ENCODE measurements at regions not wholly inside any gene's neighbourhood (a gene's known extent, or its start where the extent isn't known, plus 50 kb on each side); places are given as distances from the start of the nearest gene placed in this dataset.

DNA sequence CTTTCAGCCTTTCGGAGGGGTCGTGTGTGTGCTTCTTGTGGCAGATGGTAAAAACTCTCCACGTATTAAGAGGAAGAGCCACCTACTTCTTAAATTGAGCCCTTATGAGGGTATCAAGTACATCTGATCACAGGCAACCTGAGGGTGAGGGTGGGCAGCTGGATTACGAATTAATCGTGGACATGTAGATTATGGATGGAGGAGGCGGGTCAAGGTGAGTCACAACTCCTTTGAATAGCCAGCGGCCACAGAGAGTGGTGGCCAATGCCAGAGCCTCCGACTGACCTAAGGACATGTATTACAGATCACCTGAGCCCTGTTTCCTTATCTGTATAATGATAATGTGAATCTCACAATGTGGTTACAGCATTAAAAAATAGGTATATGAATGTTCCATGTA lies 1083.9 kb downstream of the SORCS3 start:
- Histone ChIP-seq H2BK120ac (ENCODE audit: insufficient read depth, low read length, poor library complexity) (no peak overlapping the region), H2AK5ac (ENCODE audit: low read length) (no peak overlapping the region), H3K79me1 (ENCODE audit: low read length) (no peaks in the 10 kb centered on the region), H3K14ac (ENCODE audit: low read length) (no peak overlapping the region), H3K9ac (ENCODE audit: low read length) (peak overlapping the region; percentile 52), H3K23ac (ENCODE audit: low read length) (no peak overlapping the region), H3K79me2 (ENCODE audit: control insufficient read depth, insufficient read depth, low read length, poor library complexity) (no peaks in the 10 kb centered on the region), H4K91ac (ENCODE audit: low read depth, low read length) (no peak overlapping the region), H2AFZ (ENCODE audit: insufficient read depth, low read length, poor library complexity) (no peak overlapping the region), H3K4me3 (ENCODE audit: low read depth, low read length) (no peak overlapping the region), H3K27ac (ENCODE audit: low read depth, low read length) (no peak overlapping the region), H4K8ac (ENCODE audit: low read depth, low read length) (no peak overlapping the region), H3K4ac (ENCODE audit: low read depth, low read length) (no peak overlapping the region), H2BK12ac (ENCODE audit: low read length) (no peak overlapping the region), H3K36me3 (ENCODE audit: control insufficient read depth in 1 of 2, insufficient read depth in 2 of 2, low read length in 2 of 2) (no peaks in the 10 kb centered on the region), H3K9me3 (ENCODE audit: insufficient read depth, low read depth, low read length) (no peaks in the 10 kb centered on the region), H3K18ac (ENCODE audit: low read length) (no peak overlapping the region), H3K4me2 (ENCODE audit: low read length) (no peak overlapping the region), H4K12ac (ENCODE audit: low read depth, low read length) (no peak overlapping the region), H3K27me3 (ENCODE audit: insufficient read depth, low read length) (no peaks in the 10 kb centered on the region), H2BK5ac (ENCODE audit: low read depth, low read length, poor library complexity) (no peak overlapping the region), H3K4me1 (ENCODE audit: control insufficient read depth in 1 of 2, insufficient read depth in 2 of 2, low read length in 2 of 2) (no peaks in the 10 kb centered on the region)
- DNase-seq: no peak
- no CpG with 5 or more reads among the region's 8 CpGs for WGBS (ENCODE audit: extremely low coverage, insufficient coverage, insufficient read length)

DNA sequence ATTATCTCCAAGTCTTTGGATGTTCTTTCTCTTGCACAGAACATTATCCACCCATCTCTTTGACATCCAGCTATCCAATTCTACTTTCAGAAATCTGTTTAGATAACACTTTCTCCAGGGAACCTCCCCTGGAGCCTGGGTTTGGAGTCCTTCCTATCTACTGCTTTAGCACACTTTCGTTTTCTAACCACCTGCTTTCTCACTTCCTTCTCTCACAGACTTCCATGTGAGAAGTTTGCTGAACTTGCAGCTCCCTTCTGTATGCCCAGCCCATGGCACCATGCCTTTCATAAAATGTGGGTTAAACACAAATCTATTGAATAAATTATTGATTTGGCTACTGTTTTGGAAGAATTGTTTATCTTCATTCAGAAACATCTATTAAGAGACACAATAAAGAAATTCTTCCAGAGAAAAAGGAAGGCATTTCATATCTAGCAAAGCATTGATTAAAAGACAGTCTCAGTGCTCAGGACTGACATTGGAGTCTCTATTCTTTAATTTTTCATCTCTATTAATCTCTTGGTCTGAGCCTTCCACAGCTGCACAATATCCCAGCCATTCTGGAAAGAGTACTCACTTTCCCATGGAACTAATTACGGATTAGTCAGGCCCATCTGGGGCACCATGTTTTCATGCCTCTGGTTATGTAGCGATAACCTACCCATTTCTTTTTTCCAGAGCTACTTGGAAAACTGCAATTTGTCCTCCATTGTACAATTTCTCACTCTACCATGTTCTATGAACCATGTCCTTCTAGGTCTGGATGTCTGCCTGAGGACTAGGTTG lies 1077.3 kb downstream of the SORCS3 start:
- no CpG with 5 or more reads among the region's 3 CpGs for WGBS (ENCODE audit: extremely low coverage, insufficient coverage, insufficient read length)
- Histone ChIP-seq H3K36me3 (ENCODE audit: control insufficient read depth in 1 of 2, insufficient read depth in 2 of 2, low read length in 2 of 2) (no peaks in the 10 kb centered on the region), H2BK5ac (ENCODE audit: low read depth, low read length, poor library complexity) (no peak overlapping the region), H3K4me1 (ENCODE audit: control insufficient read depth in 1 of 2, insufficient read depth in 2 of 2, low read length in 2 of 2) (no peaks in the 10 kb centered on the region), H3K4me3 (ENCODE audit: low read depth, low read length) (no peak overlapping the region), H2AFZ (ENCODE audit: insufficient read depth, low read length, poor library complexity) (no peak overlapping the region), H2AK5ac (ENCODE audit: low read length) (no peak overlapping the region), H3K18ac (ENCODE audit: low read length) (no peak overlapping the region), H4K8ac (ENCODE audit: low read depth, low read length) (no peak overlapping the region), H3K4ac (ENCODE audit: low read depth, low read length) (no peak overlapping the region), H3K14ac (ENCODE audit: low read length) (no peak overlapping the region), H3K4me2 (ENCODE audit: low read length) (no peak overlapping the region), H4K91ac (ENCODE audit: low read depth, low read length) (no peak overlapping the region), H3K23ac (ENCODE audit: low read length) (no peak overlapping the region), H3K79me1 (ENCODE audit: low read length) (no peaks in the 10 kb centered on the region), H2BK12ac (ENCODE audit: low read length) (no peak overlapping the region), H3K27ac (ENCODE audit: low read depth, low read length) (no peak overlapping the region), H3K27me3 (ENCODE audit: insufficient read depth, low read length) (no peaks in the 10 kb centered on the region), H4K12ac (ENCODE audit: low read depth, low read length) (no peak overlapping the region), H3K9ac (ENCODE audit: low read length) (no peak overlapping the region), H2BK120ac (ENCODE audit: insufficient read depth, low read length, poor library complexity) (no peak overlapping the region), H3K79me2 (ENCODE audit: control insufficient read depth, insufficient read depth, low read length, poor library complexity) (no peaks in the 10 kb centered on the region), H3K9me3 (ENCODE audit: insufficient read depth, low read depth, low read length) (no peaks in the 10 kb centered on the region)
- no peak for DNase-seq

DNA sequence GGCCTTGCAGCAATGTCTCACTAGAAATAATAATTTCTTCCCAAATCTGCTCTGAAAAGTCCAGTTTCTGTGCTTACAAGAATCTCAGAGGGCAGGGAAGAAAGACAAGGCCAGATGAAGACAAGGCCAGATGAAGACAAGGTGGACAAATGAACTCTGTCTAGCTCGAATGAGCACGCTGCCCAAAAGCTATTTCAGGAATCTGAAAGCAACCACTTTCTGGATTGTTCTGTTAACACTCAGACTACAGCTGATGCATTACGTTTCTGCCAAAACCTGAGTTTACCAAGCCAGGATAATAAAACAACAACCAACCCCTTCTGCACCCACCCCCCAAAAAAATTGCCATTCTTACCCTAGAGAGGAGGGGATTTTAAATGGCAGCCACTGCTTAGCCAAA lies 1073.6 kb downstream of the SORCS3 start:
- no peaks in the 10 kb centered on the region for H3K79me1 ChIP-seq (ENCODE audit: low read length)
- H3K27ac ChIP-seq (ENCODE audit: low read depth, low read length): no peak overlapping the region
- no peaks in the 10 kb centered on the region for H3K4me1 ChIP-seq (ENCODE audit: control insufficient read depth in 1 of 2, insufficient read depth in 2 of 2, low read length in 2 of 2)
- no peak overlapping the region for H3K4ac ChIP-seq (ENCODE audit: low read depth, low read length)
- no CpG with 5 or more reads among the region's 3 CpGs for WGBS (ENCODE audit: extremely low coverage, insufficient coverage, insufficient read length)
- no peak overlapping the region for H3K23ac ChIP-seq (ENCODE audit: low read length)
- no peaks in the 10 kb centered on the region for H3K36me3 ChIP-seq (ENCODE audit: control insufficient read depth in 1 of 2, insufficient read depth in 2 of 2, low read length in 2 of 2)
- H2BK12ac ChIP-seq (ENCODE audit: low read length): no peak overlapping the region
- no peak overlapping the region for H2AFZ ChIP-seq (ENCODE audit: insufficient read depth, low read length, poor library complexity)
- H3K79me2 ChIP-seq (ENCODE audit: control insufficient read depth, insufficient read depth, low read length, poor library complexity): no peaks in the 10 kb centered on the region
- no peaks in the 10 kb centered on the region for H3K27me3 ChIP-seq (ENCODE audit: insufficient read depth, low read length)
- no peak overlapping the region for H3K9ac ChIP-seq (ENCODE audit: low read length)
- H3K14ac ChIP-seq (ENCODE audit: low read length): no peak overlapping the region
- H3K4me2 ChIP-seq (ENCODE audit: low read length): no peak overlapping the region
- no peak overlapping the region for H2BK120ac ChIP-seq (ENCODE audit: insufficient read depth, low read length, poor library complexity)
- H2AK5ac ChIP-seq (ENCODE audit: low read length): no peak overlapping the region
- H4K12ac ChIP-seq (ENCODE audit: low read depth, low read length): no peak overlapping the region
- no peak for DNase-seq
- H3K9me3 ChIP-seq (ENCODE audit: insufficient read depth, low read depth, low read length): no peaks in the 10 kb centered on the region
- no peak overlapping the region for H4K91ac ChIP-seq (ENCODE audit: low read depth, low read length)
- no peak overlapping the region for H3K18ac ChIP-seq (ENCODE audit: low read length)
- H3K4me3 ChIP-seq (ENCODE audit: low read depth, low read length): no peak overlapping the region
- no peak overlapping the region for H4K8ac ChIP-seq (ENCODE audit: low read depth, low read length)
- H2BK5ac ChIP-seq (ENCODE audit: low read depth, low read length, poor library complexity): no peak overlapping the region

DNA sequence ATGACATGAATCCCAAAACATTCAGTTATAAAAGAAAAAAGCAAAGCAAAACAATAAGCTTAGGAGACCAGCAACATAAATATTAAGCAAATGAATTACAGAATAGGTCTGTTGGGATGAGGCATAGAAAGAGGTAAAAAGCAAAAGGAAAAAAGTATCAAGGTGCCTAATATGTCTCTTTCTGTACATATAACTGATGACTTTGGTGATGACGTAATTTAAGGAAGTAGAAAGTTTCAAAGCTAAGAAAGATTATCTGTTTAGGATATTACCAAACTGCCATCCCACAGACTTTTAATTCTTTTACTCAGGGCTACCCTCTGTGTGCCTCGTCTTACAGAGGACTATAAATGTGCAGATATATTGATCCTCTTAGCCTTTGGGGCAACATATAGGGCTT lies 1066.5 kb downstream of the SORCS3 start:
- Histone ChIP-seq H3K4me2 (ENCODE audit: low read length) (no peak overlapping the region), H3K4me3 (ENCODE audit: low read depth, low read length) (no peak overlapping the region), H4K91ac (ENCODE audit: low read depth, low read length) (no peak overlapping the region), H3K9me3 (ENCODE audit: insufficient read depth, low read depth, low read length) (no peaks in the 10 kb centered on the region), H3K4ac (ENCODE audit: low read depth, low read length) (no peak overlapping the region), H3K79me1 (ENCODE audit: low read length) (no peaks in the 10 kb centered on the region), H3K9ac (ENCODE audit: low read length) (no peak overlapping the region), H4K12ac (ENCODE audit: low read depth, low read length) (no peak overlapping the region), H3K79me2 (ENCODE audit: control insufficient read depth, insufficient read depth, low read length, poor library complexity) (no peaks in the 10 kb centered on the region), H3K36me3 (ENCODE audit: control insufficient read depth in 1 of 2, insufficient read depth in 2 of 2, low read length in 2 of 2) (no peaks in the 10 kb centered on the region), H3K23ac (ENCODE audit: low read length) (no peak overlapping the region), H4K8ac (ENCODE audit: low read depth, low read length) (no peak overlapping the region), H3K27me3 (ENCODE audit: insufficient read depth, low read length) (no peaks in the 10 kb centered on the region), H2BK12ac (ENCODE audit: low read length) (no peak overlapping the region), H2AFZ (ENCODE audit: insufficient read depth, low read length, poor library complexity) (no peak overlapping the region), H3K18ac (ENCODE audit: low read length) (no peak overlapping the region), H3K4me1 (ENCODE audit: control insufficient read depth in 1 of 2, insufficient read depth in 2 of 2, low read length in 2 of 2) (no peaks in the 10 kb centered on the region), H2AK5ac (ENCODE audit: low read length) (no peak overlapping the region), H2BK5ac (ENCODE audit: low read depth, low read length, poor library complexity) (no peak overlapping the region), H2BK120ac (ENCODE audit: insufficient read depth, low read length, poor library complexity) (no peak overlapping the region), H3K27ac (ENCODE audit: low read depth, low read length) (no peak overlapping the region), H3K14ac (ENCODE audit: low read length) (no peak overlapping the region)
- DNase-seq: no peak
- no CpG with 5 or more reads among the region's 2 CpGs for WGBS (ENCODE audit: extremely low coverage, insufficient coverage, insufficient read length)

All from trophoblast cell (in vitro differentiated cells and primary cell).